HCT116 (cell line): ENCODE measurements at regions not wholly inside any gene's neighbourhood (a gene's known extent, or its start where the extent isn't known, plus 50 kb on each side); places are given as distances from the start of the nearest gene placed in this dataset.

Experiments
- ATAC-seq: fragments of 200-7000 bp; cut with Tn5 transposase; 2 replicates; pipeline ENCODE4 v1.9.1; 2020; ENCODE audit warnings: mild to moderate bottlenecking, moderate library complexity
- BruUV-seq: library from RNA; stranded (reverse); fragments of 400-500 nt; replicated peaks from 2 replicates; lab custom pipeline; 2021; lab: Mats Ljungman, UMichigan
- CTCF ChIA-PET: fragments of 300-600 bp; sonication (Branson Sonifier 250); formaldehyde crosslinking; loops from one replicate; lab custom pipeline; 2021; ENCODE audit warnings: antibody characterized with exemption; lab: Charles Lee
- POLR2A ChIA-PET: fragments of 300-600, 350-600 bp; sonication (Branson Sonifier 250); formaldehyde crosslinking; loops from one replicate; lab custom pipeline; 2021; ENCODE audit warnings: antibody characterized with exemption; lab: Charles Lee
- RAD21 ChIA-PET, 2 experiments: fragments of 300-600 bp; sonication (Branson Sonifier 250); formaldehyde crosslinking; loops; one replicate each; lab custom pipeline; 2023; ENCODE audit warnings: low total read pairs in 2 of 2; ENCODE audit not compliant: uncharacterized antibody in 2 of 2, unreplicated experiment in 2 of 2, low non-redundant PET in 1 of 2; lab: Charles Lee
- DNase-seq: peaks from one replicate; pipeline ENCODE4 v3.0.0-alpha.2; 2010; ENCODE audit warnings: low read depth, low spot score
- H2AFZ ChIP-seq: fragments of 200-600 bp; shearing (Covaris generic), sonication (generic); 2 replicates; pipeline ENCODE4 v1.6.1; 2017; ENCODE audit warnings: low read depth, mixed run types, mixed read lengths, antibody characterized with exemption, low read length; ENCODE audit not compliant: poor library complexity, severe bottlenecking
- H3K27ac ChIP-seq: 2 replicates; pipeline ENCODE4 v1.5.1; 2012; ENCODE audit warnings: low read depth, low read length
- H3K27me3 ChIP-seq: fragments of 200-600 bp; sonication (generic); 2 replicates; pipeline ENCODE4 v1.6.1; 2016; ENCODE audit warnings: mixed run types, low read length, mixed read lengths; ENCODE audit not compliant: insufficient read depth
- H3K36me3 ChIP-seq, 2 experiments: fragments of 200-500 bp in 1 of 2; fragments of 200-600 bp in 1 of 2; sonication (Bioruptor generic) in 1 of 2; sonication (generic) in 1 of 2; 2 replicates each; pipeline versions ENCODE4 v1.5.1 to v1.6.1; 2014 to 2016; ENCODE audit warnings: low read length in 2 of 2, inconsistent platforms in 1 of 2, mixed read lengths in 1 of 2, mixed run types in 1 of 2; ENCODE audit not compliant: insufficient read depth in 2 of 2, control insufficient read depth in 1 of 2
- H3K4me1 ChIP-seq, 2 experiments: fragments of 200-600 bp in 1 of 2; sonication (generic) in 1 of 2; 2 replicates each; pipeline versions ENCODE4 v1.5.1 to v1.6.1; 2012 to 2017; ENCODE audit warnings: low read length in 2 of 2, inconsistent platforms in 1 of 2, mild to moderate bottlenecking in 1 of 2, mixed read lengths in 1 of 2, mixed run types in 1 of 2, moderate library complexity in 1 of 2; ENCODE audit not compliant: insufficient read depth in 2 of 2, control insufficient read depth in 1 of 2
- H3K4me2 ChIP-seq: fragments of 200-600 bp; sonication (generic); 2 replicates; pipeline ENCODE4 v1.6.1; 2017; ENCODE audit warnings: mixed run types, low read length, mixed read lengths
- H3K4me3 ChIP-seq, 2 experiments: fragments of 200-600 bp in 1 of 2; sonication (generic) in 1 of 2; replicated peaks in 1 of 2; 2 replicates each; pipeline ENCODE4 v1.5.1; 2011 to 2016; ENCODE audit warnings: low read length in 2 of 2, control low read depth in 1 of 2, low read depth in 1 of 2, mild to moderate bottlenecking in 1 of 2, mixed read lengths in 1 of 2, mixed run types in 1 of 2
- H3K79me2 ChIP-seq: fragments of 200-600 bp; sonication (generic); 2 replicates; pipeline ENCODE4 v1.6.1; 2017; ENCODE audit warnings: mild to moderate bottlenecking, mixed run types, low read length, moderate library complexity, mixed read lengths; ENCODE audit not compliant: insufficient read depth
- H3K9ac ChIP-seq: fragments of 200-600 bp; sonication (generic); 2 replicates; pipeline ENCODE4 v1.6.1; 2016; ENCODE audit warnings: low read length, mixed read lengths
- H3K9me2 ChIP-seq: fragments of 200-600 bp; sonication (generic), shearing (Covaris generic); 2 replicates; pipeline ENCODE4 v1.6.1; 2017; ENCODE audit warnings: mixed run types, mild to moderate bottlenecking, moderate library complexity; ENCODE audit not compliant: insufficient read depth
- H3K9me3 ChIP-seq, 2 experiments: fragments of 200-500 bp in 1 of 2; fragments of 200-600 bp in 1 of 2; sonication (Bioruptor generic) in 1 of 2; sonication (generic) in 1 of 2; 2 replicates each; pipeline ENCODE4 v1.6.1; 2014 to 2017; ENCODE audit warnings: low read length in 2 of 2, mixed read lengths in 2 of 2, inconsistent platforms in 1 of 2, low read depth in 1 of 2, mild to moderate bottlenecking in 1 of 2, mixed run types in 1 of 2, moderate library complexity in 1 of 2; ENCODE audit not compliant: control insufficient read depth in 1 of 2, insufficient read depth in 1 of 2
- H4K20me1 ChIP-seq: fragments of 200-600 bp; sonication (generic), shearing (Covaris generic); 2 replicates; pipeline ENCODE4 v1.6.1; 2017; ENCODE audit warnings: mixed run types, mild to moderate bottlenecking, moderate library complexity; ENCODE audit not compliant: insufficient read depth
- CEBPB ChIP-seq: IDR thresholded peaks from 2 replicates; pipeline ENCODE4 v1.6.1; 2012; ENCODE audit warnings: low read depth
- JUND ChIP-seq: IDR thresholded peaks from 2 replicates; pipeline ENCODE4 v1.6.1; 2012
- RAD21 ChIP-seq: IDR thresholded peaks from 2 replicates; pipeline ENCODE4 v1.6.1; 2012; ENCODE audit warnings: low read depth, mild to moderate bottlenecking
- SIN3A ChIP-seq: IDR thresholded peaks from 2 replicates; pipeline ENCODE4 v1.6.1; 2012; ENCODE audit warnings: low read depth
- SP1 ChIP-seq: IDR thresholded peaks from 2 replicates; pipeline ENCODE4 v1.6.1; 2012; ENCODE audit warnings: low read depth
- TCF7L2 ChIP-seq: IDR thresholded peaks from 2 replicates; pipeline ENCODE4 v1.7.0; 2011; ENCODE audit warnings: borderline replicate concordance, inconsistent platforms; ENCODE audit not compliant: insufficient read depth, insufficient read length; ENCODE audit errors: extremely low read depth
- intact Hi-C: fragments of 100-400 bp; cut with micrococcal nuclease; formaldehyde crosslinking; loops from 2 replicates; pipeline ENCODE4 v1.10.0; 2022
- TF ChIP-seq, protein P1 (sequence below): IDR thresholded peaks from 2 replicates; pipeline ENCODE4 v1.6.1; 2012
- TF ChIP-seq, protein P2 (sequence below): IDR thresholded peaks from 2 replicates; pipeline ENCODE4 v1.6.1; 2011; ENCODE audit warnings: mild to moderate bottlenecking, low read length, moderate library complexity; ENCODE audit not compliant: insufficient replicate concordance; ENCODE audit errors: extremely low read depth
- TF ChIP-seq, protein P3 (sequence below): IDR thresholded peaks from 2 replicates; pipeline ENCODE4 v1.6.1; 2012; ENCODE audit warnings: low read depth
- TF ChIP-seq, protein P4 (sequence below), 3 experiments: fragments of 200-600 bp in 1 of 3; sonication (generic) in 1 of 3; IDR thresholded peaks in 2 of 3; conservative IDR thresholded peaks in 1 of 3; 2 replicates each; pipeline ENCODE4 v1.5.1; 2012 to 2017; ENCODE audit warnings: low read depth in 2 of 3, low read length in 2 of 3, antibody characterized with exemption in 1 of 3, borderline replicate concordance in 1 of 3, control low read depth in 1 of 3, mild to moderate bottlenecking in 1 of 3, mixed read lengths in 1 of 3, mixed run types in 1 of 3, moderate library complexity in 1 of 3; ENCODE audit not compliant: insufficient read depth in 1 of 3

DNA sequence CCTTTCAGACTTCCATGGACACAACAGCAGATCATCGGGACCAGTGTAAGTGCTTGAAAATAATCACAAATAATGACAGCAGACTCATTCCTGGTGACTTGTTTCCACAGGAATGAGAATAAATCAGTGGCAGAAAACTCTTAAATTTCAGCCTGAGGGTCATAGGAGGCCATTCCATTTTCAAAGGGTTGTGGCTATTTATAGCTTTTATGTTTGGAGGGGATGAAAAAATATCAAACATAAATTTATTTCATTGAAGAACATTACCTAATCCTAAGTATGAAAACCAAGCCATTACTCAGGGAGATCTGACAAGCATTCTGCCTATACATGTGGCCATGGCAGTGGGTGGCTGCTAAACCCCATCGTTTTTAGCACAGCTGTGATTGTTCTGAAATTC, 173.6 kb upstream of the CNR1 start:
- Histone ChIP-seq H3K27ac (no peak overlapping the region), H3K79me2 (no peaks in the 10 kb centered on the region), H3K4me2 (no peak overlapping the region), H4K20me1 (no peaks in the 10 kb centered on the region), H2AFZ (no peak overlapping the region), H3K36me3 (no peaks in the 10 kb centered on the region), H3K9me2 (no peaks in the 10 kb centered on the region), H3K9me3 (no peaks in the 10 kb centered on the region), H3K27me3 (peaks cover 10% of the 10 kb centered on the region), H3K4me3 (no peak overlapping the region), H3K9ac (no peak overlapping the region), H3K4me1 (no peaks in the 10 kb centered on the region)
- ATAC-seq: no peak
- RAD21 ChIA-PET: no interaction called here
- CTCF ChIA-PET: no interaction called here
- DNase-seq: no peak
- POLR2A ChIA-PET: no interaction called here
- no peak for TF ChIP-seq TCF7L2
- TF ChIP-seq, protein P1, sequence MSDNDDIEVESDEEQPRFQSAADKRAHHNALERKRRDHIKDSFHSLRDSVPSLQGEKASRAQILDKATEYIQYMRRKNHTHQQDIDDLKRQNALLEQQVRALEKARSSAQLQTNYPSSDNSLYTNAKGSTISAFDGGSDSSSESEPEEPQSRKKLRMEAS: no peak
- TF ChIP-seq SP1: no peak
- TF ChIP-seq RAD21: no peak
- TF ChIP-seq, protein P2, sequence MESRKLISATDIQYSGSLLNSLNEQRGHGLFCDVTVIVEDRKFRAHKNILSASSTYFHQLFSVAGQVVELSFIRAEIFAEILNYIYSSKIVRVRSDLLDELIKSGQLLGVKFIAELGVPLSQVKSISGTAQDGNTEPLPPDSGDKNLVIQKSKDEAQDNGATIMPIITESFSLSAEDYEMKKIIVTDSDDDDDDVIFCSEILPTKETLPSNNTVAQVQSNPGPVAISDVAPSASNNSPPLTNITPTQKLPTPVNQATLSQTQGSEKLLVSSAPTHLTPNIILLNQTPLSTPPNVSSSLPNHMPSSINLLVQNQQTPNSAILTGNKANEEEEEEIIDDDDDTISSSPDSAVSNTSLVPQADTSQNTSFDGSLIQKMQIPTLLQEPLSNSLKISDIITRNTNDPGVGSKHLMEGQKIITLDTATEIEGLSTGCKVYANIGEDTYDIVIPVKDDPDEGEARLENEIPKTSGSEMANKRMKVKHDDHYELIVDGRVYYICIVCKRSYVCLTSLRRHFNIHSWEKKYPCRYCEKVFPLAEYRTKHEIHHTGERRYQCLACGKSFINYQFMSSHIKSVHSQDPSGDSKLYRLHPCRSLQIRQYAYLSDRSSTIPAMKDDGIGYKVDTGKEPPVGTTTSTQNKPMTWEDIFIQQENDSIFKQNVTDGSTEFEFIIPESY: no peak
- intact Hi-C loops: no loop called here
- BruUV-seq: no TSS peak

DNA sequence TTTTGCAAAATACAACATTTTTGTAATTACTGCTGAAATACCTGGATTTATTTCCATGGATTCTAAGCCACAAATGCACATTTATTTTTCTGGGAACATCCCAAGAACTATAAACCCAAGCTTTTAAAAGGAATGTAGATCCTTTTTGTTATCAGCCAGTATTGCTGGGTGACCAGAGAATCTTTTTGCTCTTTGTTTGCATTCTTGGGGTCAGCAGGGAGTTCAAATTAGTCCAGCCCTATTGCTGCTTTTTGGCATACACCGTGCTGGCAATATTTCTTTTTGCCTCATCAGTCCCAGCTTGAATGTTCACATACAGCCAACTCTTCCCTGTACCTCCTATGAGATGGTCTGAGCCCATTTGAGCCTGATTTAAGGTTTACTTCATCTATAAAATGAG, 155.2 kb upstream of the CNR1 start:
- Histone ChIP-seq H3K9me3 (no peaks in the 10 kb centered on the region), H3K4me2 (no peak overlapping the region), H3K79me2 (no peaks in the 10 kb centered on the region), H4K20me1 (no peaks in the 10 kb centered on the region), H3K27me3 (peaks cover 28% of the 10 kb centered on the region), H3K9me2 (no peaks in the 10 kb centered on the region), H2AFZ (no peak overlapping the region), H3K36me3 (no peaks in the 10 kb centered on the region), H3K27ac (no peak overlapping the region), H3K9ac (no peak overlapping the region), H3K4me3 (no peak overlapping the region)
- no peak for ATAC-seq
- CTCF ChIA-PET: no interaction called here
- RAD21 ChIA-PET: no interaction called here
- intact Hi-C loops: no loop called here
- no TSS peak for BruUV-seq
- TF ChIP-seq, protein P3, sequence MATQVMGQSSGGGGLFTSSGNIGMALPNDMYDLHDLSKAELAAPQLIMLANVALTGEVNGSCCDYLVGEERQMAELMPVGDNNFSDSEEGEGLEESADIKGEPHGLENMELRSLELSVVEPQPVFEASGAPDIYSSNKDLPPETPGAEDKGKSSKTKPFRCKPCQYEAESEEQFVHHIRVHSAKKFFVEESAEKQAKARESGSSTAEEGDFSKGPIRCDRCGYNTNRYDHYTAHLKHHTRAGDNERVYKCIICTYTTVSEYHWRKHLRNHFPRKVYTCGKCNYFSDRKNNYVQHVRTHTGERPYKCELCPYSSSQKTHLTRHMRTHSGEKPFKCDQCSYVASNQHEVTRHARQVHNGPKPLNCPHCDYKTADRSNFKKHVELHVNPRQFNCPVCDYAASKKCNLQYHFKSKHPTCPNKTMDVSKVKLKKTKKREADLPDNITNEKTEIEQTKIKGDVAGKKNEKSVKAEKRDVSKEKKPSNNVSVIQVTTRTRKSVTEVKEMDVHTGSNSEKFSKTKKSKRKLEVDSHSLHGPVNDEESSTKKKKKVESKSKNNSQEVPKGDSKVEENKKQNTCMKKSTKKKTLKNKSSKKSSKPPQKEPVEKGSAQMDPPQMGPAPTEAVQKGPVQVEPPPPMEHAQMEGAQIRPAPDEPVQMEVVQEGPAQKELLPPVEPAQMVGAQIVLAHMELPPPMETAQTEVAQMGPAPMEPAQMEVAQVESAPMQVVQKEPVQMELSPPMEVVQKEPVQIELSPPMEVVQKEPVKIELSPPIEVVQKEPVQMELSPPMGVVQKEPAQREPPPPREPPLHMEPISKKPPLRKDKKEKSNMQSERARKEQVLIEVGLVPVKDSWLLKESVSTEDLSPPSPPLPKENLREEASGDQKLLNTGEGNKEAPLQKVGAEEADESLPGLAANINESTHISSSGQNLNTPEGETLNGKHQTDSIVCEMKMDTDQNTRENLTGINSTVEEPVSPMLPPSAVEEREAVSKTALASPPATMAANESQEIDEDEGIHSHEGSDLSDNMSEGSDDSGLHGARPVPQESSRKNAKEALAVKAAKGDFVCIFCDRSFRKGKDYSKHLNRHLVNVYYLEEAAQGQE: no peak
- TF ChIP-seq, protein P2: no peak
- TF ChIP-seq SIN3A: no peak
- no peak for TF ChIP-seq JUND
- no peak for TF ChIP-seq CEBPB
- TF ChIP-seq, protein P4, sequence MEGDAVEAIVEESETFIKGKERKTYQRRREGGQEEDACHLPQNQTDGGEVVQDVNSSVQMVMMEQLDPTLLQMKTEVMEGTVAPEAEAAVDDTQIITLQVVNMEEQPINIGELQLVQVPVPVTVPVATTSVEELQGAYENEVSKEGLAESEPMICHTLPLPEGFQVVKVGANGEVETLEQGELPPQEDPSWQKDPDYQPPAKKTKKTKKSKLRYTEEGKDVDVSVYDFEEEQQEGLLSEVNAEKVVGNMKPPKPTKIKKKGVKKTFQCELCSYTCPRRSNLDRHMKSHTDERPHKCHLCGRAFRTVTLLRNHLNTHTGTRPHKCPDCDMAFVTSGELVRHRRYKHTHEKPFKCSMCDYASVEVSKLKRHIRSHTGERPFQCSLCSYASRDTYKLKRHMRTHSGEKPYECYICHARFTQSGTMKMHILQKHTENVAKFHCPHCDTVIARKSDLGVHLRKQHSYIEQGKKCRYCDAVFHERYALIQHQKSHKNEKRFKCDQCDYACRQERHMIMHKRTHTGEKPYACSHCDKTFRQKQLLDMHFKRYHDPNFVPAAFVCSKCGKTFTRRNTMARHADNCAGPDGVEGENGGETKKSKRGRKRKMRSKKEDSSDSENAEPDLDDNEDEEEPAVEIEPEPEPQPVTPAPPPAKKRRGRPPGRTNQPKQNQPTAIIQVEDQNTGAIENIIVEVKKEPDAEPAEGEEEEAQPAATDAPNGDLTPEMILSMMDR (IDR thresholded peaks at IDR 0.05 in 2 of 3, conservative IDR thresholded peaks at IDR 0.05 in 1 of 3; ENCODE audit: borderline replicate concordance in 1 of 3, insufficient read depth in 1 of 3, low read depth in 2 of 3, low read length in 2 of 3): no peak
- TF ChIP-seq, all 23 proteins: peak for 0
- POLR2A ChIA-PET: no interaction called here
- DNase-seq: no peak
- no peaks in the 10 kb centered on the region for H3K4me1 ChIP-seq
